GM18505 (cell line): ENCODE measurements at regions not wholly inside any gene's neighbourhood (a gene's known extent, or its start where the extent isn't known, plus 50 kb on each side); places are given as distances from the start of the nearest gene placed in this dataset.
"Not testable (repeated sequence)": the region's sequence is repeated elsewhere in the genome, so short reads cannot be mapped to it uniquely, and the experiment has no call there.

Source experiments
- ATAC-seq: cut with Tn5 transposase; IDR thresholded peaks from one replicate; pipeline ENCODE4 v1.9.1; 2021; ENCODE audit not compliant: unreplicated experiment
- POLR2A ChIP-seq: IDR thresholded peaks from 4 replicates; pipeline ENCODE4 v1.6.1; 2011; ENCODE audit warnings: borderline replicate concordance; ENCODE audit not compliant: insufficient read depth, insufficient read length; ENCODE audit errors: extremely low read depth

- ATAC-seq, result not testable (repeated sequence)
These were observed 57.0 kb upstream of the NEUROD1 start for GRCh38 chr2:181737302-181737701.

DNA sequence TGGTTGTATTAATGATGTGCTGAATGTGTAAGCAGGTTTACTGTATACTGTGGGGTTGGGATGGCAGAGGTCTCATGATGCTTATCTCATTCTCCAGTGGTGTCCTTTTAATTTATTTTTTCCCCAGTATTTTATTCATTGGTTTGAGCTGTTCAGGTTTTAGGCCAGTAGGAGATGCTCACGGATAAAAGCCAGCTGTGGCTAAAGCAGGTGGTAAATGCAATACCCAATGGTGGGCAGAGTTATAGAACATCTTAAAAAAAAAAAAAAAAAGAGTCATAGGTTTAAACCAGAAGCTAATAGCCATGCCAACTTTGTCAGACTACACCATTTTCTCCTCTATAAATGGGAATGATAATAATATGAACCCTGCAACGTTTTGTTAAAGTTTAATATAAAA is 57.8 kb upstream of the NEUROD1 start:
- ATAC-seq, result no peak

GRCh38 chr2:181738563-181738962 is 58.2 kb upstream of the NEUROD1 start:
- no peak for TF ChIP-seq POLR2A
- no peak for ATAC-seq

More for the DNA sequence above, 57.8 kb upstream of the NEUROD1 start:
- no peak for TF ChIP-seq POLR2A

- no peak for TF ChIP-seq POLR2A
These were observed 61.4 kb upstream of the NEUROD1 start for GRCh38 chr2:181741756-181742155.

GRCh38 chr2:181742361-181742760 is 62.0 kb upstream of the NEUROD1 start:
- no peak for TF ChIP-seq POLR2A
- ATAC-seq, result no peak

More at GRCh38 chr2:181741756-181742155, 61.4 kb upstream of the NEUROD1 start:
- no peak for ATAC-seq

- no peak for ATAC-seq
- TF ChIP-seq POLR2A, result no peak
These were observed 62.8 kb upstream of the NEUROD1 start for GRCh38 chr2:181742922-181743722.

DNA sequence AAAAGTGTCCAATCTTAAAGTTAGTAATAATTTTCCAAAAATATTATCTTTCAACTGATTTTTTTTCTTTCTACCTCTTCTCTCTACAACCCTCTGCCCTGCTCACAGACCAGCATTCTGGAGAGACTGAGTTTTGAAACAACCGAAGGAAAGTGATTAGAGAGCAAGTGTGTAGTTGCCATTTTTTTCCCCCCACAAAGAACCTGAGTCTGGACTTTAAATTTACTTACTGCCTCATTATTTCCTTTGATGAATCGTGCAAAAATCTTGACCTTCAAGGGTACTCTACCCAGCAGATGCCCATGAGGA is 63.4 kb upstream of the NEUROD1 start:
- no peak for ATAC-seq

DNA sequence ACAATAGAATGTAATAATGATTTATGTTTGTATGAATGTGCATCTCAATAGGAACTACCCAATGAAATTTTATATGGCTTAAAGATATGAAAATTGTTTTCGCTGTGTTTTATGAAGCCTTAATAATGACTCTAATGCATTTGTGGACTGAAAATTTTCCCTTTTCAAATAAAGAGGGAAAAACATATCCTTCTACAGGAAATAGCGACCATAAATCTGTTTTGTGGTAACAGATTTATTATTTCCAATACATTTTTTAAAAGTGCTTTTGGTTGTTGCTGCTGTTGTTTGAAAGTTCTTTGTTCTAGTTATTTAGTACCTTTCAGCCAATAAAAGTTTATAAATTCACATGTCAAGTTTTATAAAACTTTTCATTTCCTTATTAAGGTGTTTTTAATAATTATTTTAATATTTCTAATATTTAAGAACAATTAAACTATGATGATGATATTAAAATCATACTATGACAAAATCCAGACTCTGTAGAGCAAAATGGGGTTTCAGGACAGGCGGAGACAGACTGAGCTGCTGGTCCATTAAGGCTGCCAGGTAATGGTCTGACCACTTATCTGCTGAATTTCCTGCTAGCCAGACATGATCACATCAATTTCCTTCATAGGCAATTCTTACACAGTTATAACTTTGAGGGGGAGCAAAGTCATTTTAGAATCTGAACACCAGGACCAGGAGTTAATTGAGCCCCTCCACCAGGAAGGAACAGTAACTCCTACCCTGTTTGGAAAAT is 65.7 kb upstream of the NEUROD1 start:
- no peak for ATAC-seq
- TF ChIP-seq POLR2A, result no peak

More for the DNA sequence above, 63.4 kb upstream of the NEUROD1 start:
- TF ChIP-seq POLR2A, result no peak

- TF ChIP-seq POLR2A, result no peak
- no peak for ATAC-seq
These were observed 66.5 kb upstream of the NEUROD1 start for GRCh38 chr2:181746844-181747243.

- no peak for ATAC-seq
- no peak for TF ChIP-seq POLR2A
These were observed 70.0 kb upstream of the NEUROD1 start for GRCh38 chr2:181750305-181750704.

GRCh38 chr2:181751266-181752030 is 71.1 kb upstream of the NEUROD1 start:
- no peak for TF ChIP-seq POLR2A
- no peak for ATAC-seq

- no peak for TF ChIP-seq POLR2A
- no peak for ATAC-seq
These were observed 72.0 kb upstream of the NEUROD1 start for GRCh38 chr2:181752301-181752700.

DNA sequence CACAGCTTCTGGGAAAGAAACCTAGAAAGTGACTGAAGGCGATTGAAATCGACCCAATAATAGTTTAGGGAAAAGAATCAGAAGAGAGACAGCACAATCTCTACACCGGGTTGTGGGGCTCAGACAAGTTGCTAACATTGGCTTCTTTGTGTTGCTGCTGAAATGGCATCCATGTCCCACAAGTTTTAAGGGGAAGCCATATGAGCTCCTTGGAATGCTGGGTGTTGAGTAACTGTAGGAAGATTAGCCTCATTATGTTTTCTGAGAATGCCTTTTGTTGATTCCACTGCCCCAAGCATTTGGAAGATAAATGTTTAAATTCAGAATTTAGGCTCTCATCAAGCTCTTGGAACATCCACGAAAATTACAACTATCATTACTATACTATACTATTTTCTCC is 73.4 kb upstream of the NEUROD1 start:
- no peak for TF ChIP-seq POLR2A

More for the DNA sequence above, 73.4 kb upstream of the NEUROD1 start:
- ATAC-seq, result no peak
